Head of caudate nucleus (tissue), 42 donors: ENCODE measurements at regions not wholly inside any gene's neighbourhood (a gene's known extent, or its start where the extent isn't known, plus 50 kb on each side); places are given as distances from the start of the nearest gene placed in this dataset.
"Not testable (repeated sequence)": the region's sequence is repeated elsewhere in the genome, so short reads cannot be mapped to it uniquely, and the experiment has no call there.

ENCODE experiments used
- DNase-seq, 42 donors: peaks; one replicate each; pipeline versions ENCODE4 v3.0.0 to v3.0.0-alpha.2; 2020 to 2021; ENCODE audit warnings: mixed read lengths in 7 of 42
- intact Hi-C: fragments of 100-400 bp; cut with DNase I; formaldehyde crosslinking; loops from one replicate; pipeline ENCODE4 v1.15.0; 2022

DNA sequence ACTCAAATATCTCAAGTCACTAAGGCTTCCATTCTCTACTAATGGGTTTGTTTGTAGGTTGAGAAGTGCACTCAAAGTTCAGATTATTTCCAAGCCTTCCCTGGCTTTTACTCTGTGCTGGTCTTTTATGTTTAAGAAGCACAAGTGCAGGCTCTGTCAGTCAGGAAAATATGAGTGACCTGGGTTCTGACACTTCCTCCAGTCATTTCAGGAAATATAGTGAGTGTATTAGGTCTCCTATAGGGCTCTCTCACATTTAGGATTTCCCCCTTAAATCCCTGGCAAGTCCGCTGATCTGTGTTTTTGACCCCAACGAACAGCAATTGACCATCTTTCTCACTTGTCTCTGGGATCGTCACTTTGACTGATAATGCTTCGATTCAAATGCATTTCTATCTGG is 210.2 kb downstream of the ARPP21 start:
- intact Hi-C loops = no loop called here
- no peak for DNase-seq

DNA sequence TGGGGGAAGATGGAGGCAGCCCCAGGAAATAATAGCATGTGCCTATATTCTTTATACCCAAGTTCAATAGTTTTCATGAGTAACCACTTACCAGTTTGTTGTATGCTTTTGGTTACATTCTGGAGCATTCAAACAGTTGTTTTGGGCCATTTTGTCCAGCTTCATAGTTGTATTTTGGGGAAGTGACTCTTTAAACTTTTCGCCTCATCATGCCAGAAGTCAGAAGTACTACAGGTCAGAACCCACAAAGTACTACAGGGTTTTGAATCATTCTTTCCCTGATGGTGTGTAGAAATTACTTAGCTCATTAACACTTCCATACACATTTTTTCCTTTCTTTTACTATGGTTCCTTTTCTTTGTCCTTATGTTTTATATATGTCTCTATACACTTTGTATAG is 210.6 kb downstream of the ARPP21 start:
- intact Hi-C loops = no loop called here
- DNase-seq = no peak

DNA sequence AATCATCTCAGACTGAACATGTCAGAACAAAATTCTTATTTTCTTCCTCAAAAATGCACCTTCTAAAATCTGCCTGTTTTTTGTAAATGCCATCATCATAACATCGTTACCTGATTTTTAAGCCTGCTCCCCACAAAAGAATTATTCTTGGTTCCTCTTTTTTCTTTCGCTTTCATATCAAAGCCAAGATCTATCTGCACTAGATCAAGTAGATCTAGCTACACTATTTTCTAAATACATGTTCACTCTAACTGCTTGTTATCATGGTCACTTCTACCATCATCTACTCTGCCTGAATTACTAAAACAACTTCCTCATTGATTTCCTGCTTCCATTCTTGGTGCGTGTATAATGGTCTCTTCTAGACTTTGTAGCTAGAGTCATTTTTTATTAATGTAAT is 217.7 kb downstream of the ARPP21 start:
- intact Hi-C loops = no loop called here
- no peak for DNase-seq

DNA sequence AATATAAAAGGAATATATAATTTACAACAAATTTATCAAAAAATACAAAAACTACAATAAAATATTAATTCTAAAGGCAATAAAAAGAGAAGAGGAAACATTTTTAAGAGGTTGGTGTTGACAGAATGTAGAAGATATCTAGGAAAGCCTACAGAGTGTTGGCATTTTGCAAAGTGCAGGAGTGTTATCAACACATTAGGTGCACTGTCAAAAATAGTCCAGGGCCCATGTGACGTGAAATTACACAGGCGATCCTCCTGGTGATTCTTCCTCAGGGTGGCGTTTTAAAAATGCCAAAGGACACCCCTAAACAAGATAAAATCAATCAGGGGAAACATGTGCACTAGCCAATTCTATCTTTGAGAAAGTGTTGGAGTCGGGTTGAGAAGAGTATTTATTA is 222.7 kb downstream of the ARPP21 start:
- no peak for DNase-seq
- intact Hi-C loops = no loop called here

DNA sequence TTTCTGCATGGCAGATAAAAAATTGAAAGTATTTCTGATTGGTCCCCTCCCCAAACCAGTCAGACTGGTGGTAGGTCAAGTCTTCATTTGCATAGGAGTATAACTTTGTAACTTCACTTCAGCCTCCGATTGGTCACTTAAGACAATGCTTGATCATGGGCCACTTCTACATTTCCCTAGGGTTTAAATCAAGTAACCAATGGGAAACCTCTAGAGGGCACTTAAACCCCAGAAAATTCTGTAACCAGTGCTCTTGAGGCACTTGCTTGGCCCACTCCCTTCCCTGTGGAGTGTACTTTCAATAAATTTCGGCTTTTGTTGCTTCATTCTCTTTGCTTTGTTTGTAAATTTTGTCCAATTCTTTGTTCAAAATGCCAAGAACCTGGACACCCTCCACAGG is 225.5 kb downstream of the ARPP21 start:
- DNase-seq = no peak
- intact Hi-C loops = no loop called here

DNA sequence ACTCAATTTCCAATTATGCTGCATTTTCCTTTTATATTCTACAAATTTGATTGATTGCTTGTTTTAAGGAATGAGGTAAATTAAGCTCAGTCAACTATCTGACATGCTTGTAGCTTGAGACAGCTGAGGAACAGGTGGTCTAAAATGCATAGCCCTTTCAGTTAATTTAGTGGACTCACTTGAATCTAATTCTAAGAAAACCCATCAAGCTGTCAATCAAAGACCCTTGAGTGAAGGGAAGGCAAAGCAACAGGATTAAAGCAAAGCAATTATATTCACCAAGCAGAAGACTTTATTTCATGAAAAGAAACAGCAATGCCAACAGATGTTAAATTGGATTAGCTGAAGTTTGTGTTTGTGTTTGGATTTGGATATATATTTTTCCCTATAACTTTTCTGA is 228.5 kb downstream of the ARPP21 start:
- DNase-seq = no peak

DNA sequence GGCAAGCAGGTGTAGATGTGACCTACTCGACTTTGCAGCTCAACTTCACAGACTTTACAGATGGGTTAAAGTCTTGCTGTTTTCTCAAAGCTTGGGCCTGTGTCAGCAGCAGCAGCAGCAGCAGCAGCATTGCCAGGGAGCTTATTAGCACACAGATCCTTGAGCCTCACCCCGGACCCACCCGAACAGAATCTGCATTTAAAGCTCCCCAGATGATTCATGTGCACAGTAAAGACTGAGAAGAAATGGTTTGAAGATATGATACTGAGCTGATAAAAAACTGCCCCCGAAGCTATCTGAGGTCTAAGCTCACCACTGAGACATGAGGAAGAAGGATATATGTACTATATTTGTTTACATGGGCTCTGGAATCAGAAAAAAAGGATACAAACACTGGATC is 231.7 kb downstream of the ARPP21 start:
- intact Hi-C loops = no loop called here
- DNase-seq = no peak

More for the DNA sequence above, 228.5 kb downstream of the ARPP21 start:
- intact Hi-C loops = no loop called here

DNA sequence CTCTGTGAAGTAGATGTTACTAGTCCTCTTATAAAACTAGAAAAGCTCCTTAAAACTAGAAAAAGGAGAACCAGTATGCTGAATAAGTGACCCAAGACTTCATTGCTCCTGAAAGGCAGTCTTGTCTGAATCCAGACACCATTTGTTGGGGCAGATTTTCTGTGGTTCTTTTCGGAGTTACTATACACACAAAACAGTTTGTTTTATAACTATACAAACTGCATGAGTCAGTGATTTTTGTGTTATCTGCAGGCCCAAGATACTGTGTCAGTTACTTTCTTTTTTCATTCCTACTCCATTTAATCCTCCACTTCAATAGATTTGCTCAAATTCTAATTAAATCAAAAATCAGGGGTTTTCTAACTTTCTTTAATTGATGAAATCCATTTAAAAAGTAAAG is 244.6 kb downstream of the ARPP21 start:
- no peak for DNase-seq
- intact Hi-C loops = no loop called here

DNA sequence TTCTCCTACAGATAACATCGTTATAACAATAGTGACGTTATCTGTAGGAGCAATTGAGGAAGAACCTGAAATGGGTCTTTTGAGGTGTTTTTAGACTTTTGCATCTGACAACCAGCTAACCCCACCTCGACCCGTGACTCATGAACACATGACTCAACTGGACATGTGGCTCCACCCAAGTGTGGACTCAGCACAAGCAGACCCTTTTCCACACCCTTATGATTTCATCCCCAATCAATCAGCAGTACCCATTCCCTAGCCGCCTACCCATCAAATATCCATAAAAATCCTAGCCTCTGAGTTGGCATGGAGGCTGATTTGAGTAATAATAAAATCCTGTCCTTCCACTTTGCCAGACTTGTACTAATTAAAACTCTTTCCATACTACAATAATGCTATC is 255.4 kb downstream of the ARPP21 start:
- intact Hi-C loops = no loop called here
- no peak for DNase-seq

DNA sequence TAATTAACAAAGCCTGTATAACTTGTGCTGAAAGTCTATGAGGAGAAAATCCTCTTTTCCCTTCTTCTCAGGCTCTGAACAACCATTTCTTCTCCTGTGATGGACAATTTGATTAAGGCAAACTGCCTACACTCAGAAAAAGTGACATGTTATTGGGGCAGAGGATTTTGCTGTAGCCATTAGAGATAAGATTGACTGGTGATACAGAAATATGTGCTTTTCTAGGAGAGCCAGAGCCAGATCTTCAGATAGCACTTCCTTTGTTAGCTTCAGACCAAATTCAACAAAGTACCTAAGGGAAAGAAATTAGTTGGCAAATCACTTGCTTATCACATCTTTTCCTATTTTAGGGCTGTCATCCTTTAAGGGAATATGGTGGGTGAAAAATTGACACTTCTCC is 259.9 kb downstream of the ARPP21 start:
- no peak for DNase-seq
- intact Hi-C loops = no loop called here

DNA sequence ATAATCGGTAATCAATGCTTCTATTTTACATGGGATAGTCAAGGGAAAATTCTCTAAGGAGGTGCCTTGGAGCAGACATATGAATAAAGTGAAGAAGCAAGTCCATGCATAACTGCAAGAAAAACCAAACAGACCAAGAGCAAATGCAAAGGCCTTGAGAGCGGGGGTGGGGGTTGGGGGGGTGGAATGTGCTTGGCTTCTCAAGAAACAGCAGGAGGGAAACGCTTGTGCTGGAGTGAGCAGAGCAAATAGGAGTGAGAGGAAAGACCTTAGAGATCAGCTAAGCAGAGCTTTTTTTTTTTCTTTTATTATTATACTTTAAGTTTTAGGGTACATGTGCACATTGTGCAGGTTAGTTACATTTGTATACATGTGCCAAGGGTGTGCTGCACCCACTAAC is 260.8 kb downstream of the ARPP21 start:
- intact Hi-C loops = no loop called here
- no peak for DNase-seq

DNA sequence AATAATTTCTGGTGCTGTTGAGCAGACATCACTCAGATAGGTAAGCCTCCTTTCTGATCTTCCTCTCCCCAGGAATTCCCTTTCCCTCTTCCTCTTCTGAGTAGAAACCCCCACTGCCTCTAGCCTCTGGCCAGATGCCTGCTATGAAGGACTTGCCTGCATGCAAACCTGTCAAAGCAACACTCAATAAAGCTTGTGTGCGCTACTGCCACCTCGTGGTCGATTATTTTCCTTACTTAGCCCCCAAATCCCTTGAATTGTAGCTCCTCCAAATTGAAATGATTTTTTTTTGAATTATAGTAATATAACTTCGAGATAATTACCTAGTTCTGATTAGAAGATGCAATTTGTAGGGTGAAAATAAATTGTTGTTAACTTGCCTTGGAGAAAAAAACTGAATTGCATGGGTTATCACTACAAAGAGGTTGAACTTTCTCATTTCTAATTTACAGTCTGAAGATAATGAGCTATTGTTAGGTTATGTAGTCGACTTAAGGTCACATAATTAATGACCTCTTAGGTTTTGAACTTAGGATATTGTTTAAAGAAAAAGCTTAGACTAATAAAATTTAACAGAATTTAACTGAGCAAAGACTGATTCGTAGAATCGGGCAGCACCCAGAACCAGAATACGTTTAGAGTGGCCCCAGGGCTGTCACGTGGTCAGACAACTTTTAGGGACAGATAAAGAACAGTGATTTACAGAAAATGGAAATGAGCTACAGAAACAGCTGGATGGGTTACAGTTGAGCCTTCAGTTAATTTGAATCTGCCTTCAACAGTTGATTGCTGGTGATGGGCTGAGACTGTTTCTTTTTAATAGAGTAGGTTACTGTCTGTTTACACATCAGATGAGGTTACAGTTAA is 269.3 kb downstream of the ARPP21 start:
- DNase-seq = peak; percentile 61 to 95 (median 84)
- intact Hi-C loops = no loop called here

DNA sequence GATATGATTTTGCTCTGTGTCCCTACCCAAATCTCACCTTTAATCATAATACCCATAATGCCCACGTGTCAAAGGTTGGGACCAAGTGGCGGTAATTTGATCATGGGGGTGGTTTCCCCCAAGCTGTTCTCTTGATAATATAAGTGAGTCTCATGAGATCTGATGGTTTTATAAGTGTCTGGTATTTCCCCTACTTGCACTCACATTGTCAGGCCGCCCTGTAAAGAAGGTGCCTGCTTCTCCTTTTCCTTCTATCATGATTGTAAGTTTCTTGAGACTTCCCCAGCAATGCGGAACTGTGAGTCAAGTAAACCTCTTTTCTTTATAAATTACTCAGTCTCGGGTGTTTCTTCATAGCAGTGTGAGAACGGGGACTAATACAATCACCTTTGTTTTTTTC is 279.8 kb downstream of the ARPP21 start:
- intact Hi-C loops = no loop called here
- no peak for DNase-seq

DNA sequence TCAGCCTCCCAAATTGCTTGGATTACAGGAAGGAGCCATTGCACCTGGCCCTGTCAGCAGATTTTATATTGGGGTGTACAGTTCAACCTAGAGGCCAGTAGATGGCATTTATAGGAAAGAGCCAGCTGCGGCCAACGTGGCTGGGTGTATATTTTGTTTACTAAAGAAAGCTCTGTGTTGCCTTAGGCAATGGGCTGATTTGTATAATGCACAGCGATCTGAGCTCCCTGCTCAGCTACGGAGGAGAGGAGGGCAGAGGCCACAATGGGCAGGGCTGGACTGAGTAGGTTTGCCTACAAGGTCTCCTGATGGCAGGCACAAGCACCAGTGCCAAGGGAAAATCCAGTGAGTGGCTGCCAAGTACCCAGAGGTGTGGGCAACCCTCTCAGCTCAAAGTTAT is 282.4 kb downstream of the ARPP21 start:
- intact Hi-C loops = no loop called here
- no peak for DNase-seq

DNA sequence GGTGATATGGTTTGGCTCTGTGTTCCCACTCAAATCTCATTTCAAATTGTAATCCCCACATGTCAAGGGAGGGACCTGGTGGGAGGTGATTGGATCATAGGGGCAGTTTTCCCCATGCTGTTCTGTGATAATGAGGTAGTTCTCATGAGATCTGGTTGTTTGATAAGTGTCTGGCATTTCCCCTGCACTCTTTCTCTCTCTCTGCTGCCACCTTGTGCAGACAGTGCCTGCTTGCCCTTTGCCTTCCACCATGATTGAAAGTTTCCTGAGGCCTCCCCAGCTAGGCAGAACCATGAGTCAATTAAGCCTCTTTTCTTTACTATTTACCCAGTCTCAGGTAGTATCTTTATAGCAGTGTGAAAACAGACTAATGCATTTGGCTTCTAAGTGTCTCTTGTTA is 284.7 kb downstream of the ARPP21 start:
- peak in 36 of 42 donors; percentile 15 to 82 (median 50) for DNase-seq
- intact Hi-C loops = not testable (repeated sequence)

DNA sequence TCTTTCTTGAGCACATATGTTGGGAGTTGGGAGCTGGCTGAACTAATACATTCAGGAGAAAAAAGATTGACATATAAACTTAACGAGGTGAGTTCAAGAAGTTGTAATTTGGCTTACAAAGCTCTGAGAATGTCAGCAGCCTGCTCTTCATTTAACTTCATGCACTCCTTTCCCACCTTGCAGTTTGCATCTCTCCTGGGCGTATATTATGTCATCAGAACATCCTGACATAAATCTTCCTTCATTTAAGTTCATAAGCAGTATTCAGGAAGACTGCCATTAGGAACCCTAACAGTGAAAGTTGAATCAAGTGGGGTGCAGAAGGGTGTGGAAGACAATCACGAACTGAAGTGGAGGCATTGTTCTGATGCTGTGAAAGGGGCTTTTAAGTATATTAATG is 288.1 kb downstream of the ARPP21 start:
- intact Hi-C loops = no loop called here
- peak in 10 of 42 donors; percentile 22 to 62 (median 40) for DNase-seq

DNA sequence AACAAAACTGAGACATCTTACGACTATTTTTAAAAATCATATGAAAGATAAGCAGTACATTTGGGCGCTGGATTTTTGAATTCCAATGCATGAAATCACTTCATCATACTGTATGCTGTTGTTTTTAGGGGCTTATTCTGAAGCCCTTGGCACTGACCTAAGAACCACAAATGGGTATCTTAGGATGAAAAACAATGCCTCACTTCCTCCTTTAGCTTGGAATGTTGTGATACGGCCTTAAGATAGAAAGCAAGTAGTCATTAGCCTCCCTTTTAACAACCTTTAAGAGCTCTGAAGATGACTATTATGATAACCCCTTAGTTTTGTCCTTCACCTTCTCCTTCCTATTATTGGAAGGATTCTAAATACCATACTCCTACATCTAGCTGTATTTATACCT is 289.8 kb downstream of the ARPP21 start:
- DNase-seq = no peak
- intact Hi-C loops = no loop called here

DNA sequence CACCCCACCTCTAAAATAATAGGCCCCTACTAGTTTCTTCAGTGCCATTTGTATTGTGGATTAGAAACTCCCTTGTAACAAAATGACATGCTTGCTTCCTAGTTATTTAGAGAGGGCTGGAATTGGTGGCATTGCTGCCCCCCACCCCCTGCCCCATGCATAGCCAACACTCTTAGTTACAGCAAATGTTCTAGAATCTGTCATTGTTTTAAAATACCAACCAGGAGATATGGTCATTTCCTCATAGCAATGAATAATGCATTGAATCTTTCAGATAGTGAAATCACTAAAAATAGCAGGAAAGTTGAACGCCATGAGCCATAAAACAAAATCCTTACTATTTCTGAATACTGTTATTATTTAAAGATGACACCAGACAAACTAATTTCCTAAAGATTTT is 292.5 kb downstream of the ARPP21 start:
- intact Hi-C loops = no loop called here
- no peak for DNase-seq

DNA sequence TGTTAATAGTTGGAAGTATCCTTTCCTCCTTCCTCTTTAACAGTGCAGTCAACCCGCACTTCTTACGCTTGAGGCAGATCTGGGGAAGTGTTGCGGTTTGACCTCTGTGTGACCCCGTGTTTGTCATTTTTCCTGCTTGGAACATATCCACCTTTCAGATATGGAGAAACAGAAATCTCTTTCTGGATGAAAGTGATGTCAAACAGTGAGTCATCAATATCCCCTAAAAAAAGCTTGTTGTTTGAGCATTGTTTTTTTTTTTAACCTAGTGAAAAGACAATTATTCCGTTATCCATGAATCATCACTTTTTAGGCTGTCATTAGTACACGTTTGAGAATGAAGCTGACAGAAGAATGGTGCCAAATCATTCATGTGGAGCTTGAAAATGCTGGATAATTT is 293.7 kb downstream of the ARPP21 start:
- DNase-seq = peak in 38 of 42 donors; percentile 15 to 82 (median 60)

DNA sequence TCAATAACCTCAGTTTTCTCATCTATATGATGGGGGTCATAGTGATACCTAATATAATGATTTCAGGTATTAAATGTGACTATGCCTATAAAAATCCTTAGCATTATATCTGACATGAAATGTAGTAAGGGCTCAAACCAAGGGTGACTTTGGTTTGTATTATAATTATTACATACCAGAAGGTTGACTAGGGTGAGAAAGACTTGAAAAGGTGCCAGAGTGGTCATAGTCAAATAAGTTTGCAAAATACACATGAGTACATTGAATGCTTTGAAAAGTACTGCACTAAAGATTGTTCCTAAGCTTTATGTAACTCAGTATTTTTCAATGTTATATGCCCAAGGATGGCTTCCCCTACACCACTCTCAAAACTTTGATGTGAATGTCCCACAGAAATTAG is 297.2 kb downstream of the ARPP21 start:
- intact Hi-C loops = no loop called here
- no peak for DNase-seq

More for the DNA sequence above, 293.7 kb downstream of the ARPP21 start:
- intact Hi-C loops = no loop called here

DNA sequence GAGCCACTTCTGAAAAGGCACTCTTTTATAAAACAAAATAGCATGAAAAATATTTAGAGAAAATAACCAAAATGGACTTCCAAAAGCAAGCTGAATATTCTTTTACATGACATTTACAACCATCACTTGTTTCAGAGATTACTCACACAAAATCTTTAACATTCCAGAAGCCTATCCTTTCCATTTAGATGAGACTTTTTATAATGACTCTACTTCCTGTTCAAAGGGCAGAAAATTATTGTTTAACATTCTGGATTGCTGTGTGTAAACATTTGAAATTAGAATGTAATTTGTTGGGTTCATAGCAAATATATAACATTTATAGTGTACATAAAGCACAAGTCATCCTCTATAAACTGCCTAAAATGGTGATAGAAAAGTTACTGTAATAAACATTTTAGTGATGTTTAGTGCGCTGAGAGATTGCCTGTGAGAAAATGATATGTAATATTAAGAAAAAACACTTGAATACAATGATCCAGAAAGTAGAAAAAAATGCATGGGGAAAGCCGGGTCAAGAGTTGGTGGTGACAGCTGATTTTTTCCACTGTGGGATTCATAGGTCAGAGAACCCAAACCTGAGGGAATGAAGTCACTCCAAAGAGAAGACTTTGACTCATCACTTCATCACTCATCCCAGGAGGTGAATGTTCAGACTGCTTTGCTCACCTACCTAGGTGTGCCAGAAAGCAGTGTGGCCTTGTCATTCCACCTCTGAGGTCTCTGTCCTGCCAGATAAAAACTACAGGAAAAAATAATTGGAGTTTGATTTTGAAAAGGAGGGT is 305.8 kb downstream of the ARPP21 start:
- no peak for DNase-seq
- intact Hi-C loops = no loop called here
